ENCODE measurements at regions not wholly inside any gene's neighbourhood (a gene's known extent, or its start where the extent isn't known, plus 50 kb on each side); places are given as distances from the start of the nearest gene placed in this dataset.

DNA sequence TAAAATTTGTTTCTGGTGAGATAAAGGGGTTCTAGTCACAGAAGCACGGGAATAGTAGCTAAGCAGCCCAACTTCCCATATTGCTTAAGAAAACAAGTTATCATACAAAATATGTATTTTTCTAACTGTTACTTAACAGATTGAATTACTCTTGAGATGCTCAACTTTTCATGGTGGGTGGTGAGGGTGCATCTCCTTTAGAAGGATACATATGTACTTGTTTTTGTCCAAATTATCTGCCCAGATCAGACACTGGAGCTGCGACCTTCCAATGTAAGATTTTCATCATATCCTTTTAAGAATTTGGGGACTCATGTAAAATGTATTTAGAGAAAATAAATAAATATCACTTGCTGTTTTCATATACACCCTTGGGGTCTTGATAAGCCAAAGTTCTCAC lies 252.2 kb upstream of the SOX2 start:
- TF ChIP-seq, protein P1, sequence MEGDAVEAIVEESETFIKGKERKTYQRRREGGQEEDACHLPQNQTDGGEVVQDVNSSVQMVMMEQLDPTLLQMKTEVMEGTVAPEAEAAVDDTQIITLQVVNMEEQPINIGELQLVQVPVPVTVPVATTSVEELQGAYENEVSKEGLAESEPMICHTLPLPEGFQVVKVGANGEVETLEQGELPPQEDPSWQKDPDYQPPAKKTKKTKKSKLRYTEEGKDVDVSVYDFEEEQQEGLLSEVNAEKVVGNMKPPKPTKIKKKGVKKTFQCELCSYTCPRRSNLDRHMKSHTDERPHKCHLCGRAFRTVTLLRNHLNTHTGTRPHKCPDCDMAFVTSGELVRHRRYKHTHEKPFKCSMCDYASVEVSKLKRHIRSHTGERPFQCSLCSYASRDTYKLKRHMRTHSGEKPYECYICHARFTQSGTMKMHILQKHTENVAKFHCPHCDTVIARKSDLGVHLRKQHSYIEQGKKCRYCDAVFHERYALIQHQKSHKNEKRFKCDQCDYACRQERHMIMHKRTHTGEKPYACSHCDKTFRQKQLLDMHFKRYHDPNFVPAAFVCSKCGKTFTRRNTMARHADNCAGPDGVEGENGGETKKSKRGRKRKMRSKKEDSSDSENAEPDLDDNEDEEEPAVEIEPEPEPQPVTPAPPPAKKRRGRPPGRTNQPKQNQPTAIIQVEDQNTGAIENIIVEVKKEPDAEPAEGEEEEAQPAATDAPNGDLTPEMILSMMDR (IDR thresholded peaks at IDR 0.05) = no peak
- TF ChIP-seq EP300 (IDR thresholded peaks at IDR 0.05) = no peak
- TF ChIP-seq POLR2A (IDR thresholded peaks at IDR 0.05) = no peak
- no peak for TF ChIP-seq POLR2AphosphoS5 (IDR thresholded peaks at IDR 0.05)

Data from upper lobe of left lung (tissue), 4 donors.